ENCODE measurements at regions not wholly inside any gene's neighbourhood (a gene's known extent, or its start where the extent isn't known, plus 50 kb on each side); places are given as distances from the start of the nearest gene placed in this dataset.

DNA sequence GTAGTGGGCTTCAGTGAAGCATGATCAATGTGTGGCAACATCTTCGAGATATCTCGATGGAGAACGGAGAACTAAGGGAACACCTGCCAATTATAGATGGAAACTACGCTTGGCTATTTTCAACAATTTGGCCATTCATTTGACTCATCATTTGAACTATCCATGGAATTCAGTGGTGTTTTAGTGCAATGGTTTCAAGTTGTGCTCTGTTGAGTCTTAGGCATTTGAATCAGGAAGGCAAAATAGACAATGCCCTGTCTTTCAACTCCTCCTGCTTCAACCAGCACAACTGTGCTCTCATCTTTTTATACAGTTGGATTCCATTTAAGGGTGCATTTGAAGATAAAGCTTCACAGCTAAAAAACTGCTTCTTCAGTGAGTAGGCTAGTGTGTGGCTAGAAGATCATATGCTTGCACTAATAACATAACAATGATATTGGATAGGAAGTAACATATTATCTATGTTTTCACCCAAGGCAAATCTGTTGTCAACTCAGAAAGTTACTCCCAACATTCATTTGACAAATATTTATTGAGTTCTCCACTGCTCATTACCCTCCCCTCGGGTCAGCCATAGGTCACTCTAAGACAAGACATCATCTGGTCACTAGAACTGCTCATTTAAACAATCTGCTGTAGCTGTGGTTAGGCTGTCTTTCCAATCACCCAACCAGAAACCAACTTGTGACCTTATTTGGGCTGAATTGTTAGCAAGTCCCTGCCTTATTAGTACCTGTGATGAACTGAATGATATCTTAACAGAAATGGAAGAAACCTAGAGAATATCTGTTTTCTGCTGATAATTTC lies 314.1 kb upstream of the SP4 start:
- Histone ChIP-seq H3K9me3 (no peaks in the 10 kb centered on the region), H3K4me3 (no peak overlapping the region), H3K27ac (no peak overlapping the region), H3K4me1 (no peaks in the 10 kb centered on the region), H3K36me3 (no peaks in the 10 kb centered on the region), H3K27me3 (no peaks in the 10 kb centered on the region)
- intact Hi-C loops (cut with DNase I): no loop called here
- TF ChIP-seq, protein P1, sequence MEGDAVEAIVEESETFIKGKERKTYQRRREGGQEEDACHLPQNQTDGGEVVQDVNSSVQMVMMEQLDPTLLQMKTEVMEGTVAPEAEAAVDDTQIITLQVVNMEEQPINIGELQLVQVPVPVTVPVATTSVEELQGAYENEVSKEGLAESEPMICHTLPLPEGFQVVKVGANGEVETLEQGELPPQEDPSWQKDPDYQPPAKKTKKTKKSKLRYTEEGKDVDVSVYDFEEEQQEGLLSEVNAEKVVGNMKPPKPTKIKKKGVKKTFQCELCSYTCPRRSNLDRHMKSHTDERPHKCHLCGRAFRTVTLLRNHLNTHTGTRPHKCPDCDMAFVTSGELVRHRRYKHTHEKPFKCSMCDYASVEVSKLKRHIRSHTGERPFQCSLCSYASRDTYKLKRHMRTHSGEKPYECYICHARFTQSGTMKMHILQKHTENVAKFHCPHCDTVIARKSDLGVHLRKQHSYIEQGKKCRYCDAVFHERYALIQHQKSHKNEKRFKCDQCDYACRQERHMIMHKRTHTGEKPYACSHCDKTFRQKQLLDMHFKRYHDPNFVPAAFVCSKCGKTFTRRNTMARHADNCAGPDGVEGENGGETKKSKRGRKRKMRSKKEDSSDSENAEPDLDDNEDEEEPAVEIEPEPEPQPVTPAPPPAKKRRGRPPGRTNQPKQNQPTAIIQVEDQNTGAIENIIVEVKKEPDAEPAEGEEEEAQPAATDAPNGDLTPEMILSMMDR (IDR thresholded peaks at IDR 0.05): no peak
- DNase-seq (ENCODE audit: low spot score in 2 of 2): no peak

DNA sequence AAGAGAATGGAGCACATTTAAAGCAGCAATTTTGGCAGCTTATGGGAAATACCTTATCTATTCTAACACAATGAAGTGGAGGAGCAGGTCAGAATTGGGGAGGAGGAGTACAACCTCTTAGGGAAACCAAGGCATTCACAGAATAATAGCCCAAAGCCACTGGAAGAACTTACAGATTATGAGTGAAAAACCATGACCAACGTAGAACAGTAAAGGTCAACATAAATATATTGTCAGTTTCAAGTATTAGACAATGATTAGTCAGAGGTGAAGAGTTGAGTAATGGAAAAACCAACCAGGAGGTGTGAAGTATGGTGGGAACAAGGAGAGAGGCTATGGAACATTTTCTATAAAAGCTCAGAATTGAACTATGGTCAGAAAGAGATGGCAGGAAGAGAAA lies 304.3 kb upstream of the SP4 start:
- H3K4me1 ChIP-seq: no peaks in the 10 kb centered on the region
- no peaks in the 10 kb centered on the region for H3K9me3 ChIP-seq
- no peak overlapping the region for H3K27ac ChIP-seq
- H3K4me3 ChIP-seq: no peak overlapping the region
- no peak for DNase-seq (ENCODE audit: low spot score in 2 of 2)
- no peaks in the 10 kb centered on the region for H3K27me3 ChIP-seq
- intact Hi-C loops (cut with DNase I): no loop called here
- TF ChIP-seq, protein P1 (IDR thresholded peaks at IDR 0.05): no peak
- no peaks in the 10 kb centered on the region for H3K36me3 ChIP-seq

DNA sequence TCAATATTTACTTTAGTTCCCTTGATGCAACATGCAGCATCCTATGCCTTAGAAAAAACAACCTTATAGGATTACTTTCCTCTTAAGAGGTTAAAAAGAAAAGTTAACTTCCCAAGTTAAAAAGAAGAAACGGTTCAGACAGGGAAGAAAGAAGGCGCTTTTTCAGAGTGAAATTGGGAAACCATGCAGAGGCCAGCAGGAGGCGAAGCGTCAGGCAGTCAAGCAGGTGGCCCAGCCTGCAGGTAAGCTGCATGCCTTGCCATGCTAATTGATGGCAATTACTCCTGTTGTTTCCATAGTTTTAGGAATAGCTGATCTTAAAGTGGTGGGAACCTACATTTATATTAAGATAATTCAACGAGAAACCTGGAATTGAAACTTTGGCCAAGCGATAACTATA lies 302.6 kb upstream of the SP4 start:
- intact Hi-C loops (cut with DNase I): no loop called here
- DNase-seq (ENCODE audit: low spot score in 2 of 2): no peak
- Histone ChIP-seq H3K27ac (no peak overlapping the region), H3K27me3 (no peaks in the 10 kb centered on the region), H3K9me3 (no peaks in the 10 kb centered on the region), H3K4me1 (no peaks in the 10 kb centered on the region), H3K36me3 (no peaks in the 10 kb centered on the region), H3K4me3 (no peak overlapping the region)
- TF ChIP-seq, protein P1 (IDR thresholded peaks at IDR 0.05): no peak

DNA sequence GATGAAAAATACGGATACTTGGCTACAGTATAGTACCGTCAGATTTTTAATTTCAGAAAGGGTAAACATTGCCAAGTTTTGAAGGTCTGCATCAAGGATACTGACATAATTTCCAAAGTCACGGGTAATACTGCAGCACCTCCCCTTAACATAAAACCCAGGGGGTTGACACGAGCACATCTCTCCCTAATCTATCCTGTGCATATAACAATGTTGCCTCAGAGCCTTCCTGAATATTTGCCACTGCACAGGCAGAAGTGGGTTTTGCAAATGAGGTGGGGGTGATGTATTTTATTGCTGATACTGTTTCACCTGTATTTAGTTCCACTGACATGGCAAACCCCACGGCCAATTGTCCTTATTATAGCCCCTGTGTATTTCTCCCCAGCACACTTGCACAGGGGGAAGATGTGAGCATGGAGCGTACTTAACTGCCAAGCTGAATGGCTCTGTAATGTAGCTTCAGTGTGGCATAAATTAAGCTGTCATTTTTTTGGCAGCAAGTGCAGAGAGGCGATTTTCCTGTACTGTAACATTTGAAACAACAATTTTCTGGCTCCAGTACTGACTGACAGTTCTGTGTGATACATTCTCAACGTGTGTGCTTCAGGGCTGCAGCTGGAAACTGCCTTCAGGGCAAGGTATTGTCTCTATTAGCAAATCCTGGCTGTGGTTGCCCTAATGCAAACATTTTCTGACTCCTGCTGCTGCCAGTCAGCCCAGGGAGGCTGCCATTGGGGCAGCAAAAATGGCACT lies 299.6 kb upstream of the SP4 start:
- Histone ChIP-seq H3K4me3 (no peak overlapping the region), H3K36me3 (no peaks in the 10 kb centered on the region), H3K9me3 (no peaks in the 10 kb centered on the region), H3K27ac (no peak overlapping the region), H3K4me1 (no peaks in the 10 kb centered on the region), H3K27me3 (no peaks in the 10 kb centered on the region)
- TF ChIP-seq, protein P1 (IDR thresholded peaks at IDR 0.05): no peak
- no peak for DNase-seq (ENCODE audit: low spot score in 2 of 2)
- intact Hi-C loops (cut with DNase I): no loop called here

DNA sequence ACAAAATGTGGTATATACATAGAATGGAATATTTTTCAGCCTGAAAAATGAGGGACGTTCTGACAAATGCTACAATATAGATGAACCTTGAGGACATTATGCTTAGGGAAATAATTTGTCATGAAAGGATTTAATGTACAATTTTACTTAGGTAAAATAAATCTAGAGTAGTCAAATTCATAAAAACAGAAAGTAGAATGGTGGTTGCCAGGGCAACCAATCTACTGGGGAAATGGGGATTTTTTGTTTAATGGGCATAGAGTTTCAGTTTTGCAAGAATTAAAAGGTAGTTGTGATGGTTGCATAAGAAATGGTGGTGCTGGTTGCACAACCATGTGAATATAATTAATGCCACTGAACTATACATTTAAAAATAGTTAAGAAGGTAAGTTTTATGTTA lies 296.0 kb upstream of the SP4 start:
- Histone ChIP-seq H3K9me3 (no peaks in the 10 kb centered on the region), H3K4me3 (no peak overlapping the region), H3K36me3 (no peaks in the 10 kb centered on the region), H3K4me1 (no peaks in the 10 kb centered on the region), H3K27ac (no peak overlapping the region), H3K27me3 (no peaks in the 10 kb centered on the region)
- TF ChIP-seq, protein P1 (IDR thresholded peaks at IDR 0.05): no peak
- DNase-seq (ENCODE audit: low spot score in 2 of 2): no peak
- intact Hi-C loops (cut with DNase I): no loop called here
